GM18951 (cell line): ENCODE measurements at regions not wholly inside any gene's neighbourhood (a gene's known extent, or its start where the extent isn't known, plus 50 kb on each side); places are given as distances from the start of the nearest gene placed in this dataset.
"Not testable (repeated sequence)": the region's sequence is repeated elsewhere in the genome, so short reads cannot be mapped to it uniquely, and the experiment has no call there.

Source experiments
- POLR2A ChIP-seq: IDR thresholded peaks from 4 replicates; pipeline ENCODE4 v1.6.1; 2011; ENCODE audit warnings: mild to moderate bottlenecking; ENCODE audit not compliant: insufficient read length, insufficient read depth; ENCODE audit errors: extremely low read depth
- in situ Hi-C: fragments of 300-500 bp; cut with MboI; formaldehyde crosslinking; loops from one replicate; pipeline ENCODE4 v1.12.0; 2022; ENCODE audit warnings: low sequenced_read_pairs, mixed read lengths, inconsistent platforms; ENCODE audit not compliant: unreplicated experiment

GRCh38 chr1:148294116-148294807 is 142.2 kb upstream of the NBPF11 start:
- in situ Hi-C loops, result no loop called here
- no peak for TF ChIP-seq POLR2A

- in situ Hi-C loops, result no loop called here
These were observed 141.6 kb upstream of the NBPF11 start for GRCh38 chr1:148293651-148294050.

GRCh38 chr1:148292915-148293314 is 140.8 kb upstream of the NBPF11 start:
- TF ChIP-seq POLR2A, result no peak
- in situ Hi-C loops, result no loop called here

More at GRCh38 chr1:148293651-148294050, 141.6 kb upstream of the NBPF11 start:
- TF ChIP-seq POLR2A, result no peak

DNA sequence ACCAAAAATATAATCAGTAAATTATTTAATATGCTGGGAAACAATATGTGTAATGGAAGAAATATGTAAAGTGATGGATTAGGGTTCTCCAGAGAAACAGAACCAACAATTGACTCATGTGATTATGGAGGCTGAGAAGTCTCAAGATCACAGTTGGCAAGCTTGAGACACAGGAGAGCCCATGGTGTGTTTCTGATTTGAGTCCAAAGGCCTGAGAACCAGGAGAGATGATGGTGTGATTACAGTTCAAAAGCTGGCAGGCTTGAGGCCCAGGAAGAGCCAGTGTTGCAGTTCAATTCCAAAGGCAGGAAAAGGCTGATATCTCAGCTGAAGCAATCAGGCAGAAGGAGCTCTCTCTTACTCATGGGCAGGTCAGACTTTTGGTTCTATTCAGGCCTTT is 138.8 kb upstream of the NBPF11 start:
- no peak for TF ChIP-seq POLR2A
- in situ Hi-C loops, result no loop called here

DNA sequence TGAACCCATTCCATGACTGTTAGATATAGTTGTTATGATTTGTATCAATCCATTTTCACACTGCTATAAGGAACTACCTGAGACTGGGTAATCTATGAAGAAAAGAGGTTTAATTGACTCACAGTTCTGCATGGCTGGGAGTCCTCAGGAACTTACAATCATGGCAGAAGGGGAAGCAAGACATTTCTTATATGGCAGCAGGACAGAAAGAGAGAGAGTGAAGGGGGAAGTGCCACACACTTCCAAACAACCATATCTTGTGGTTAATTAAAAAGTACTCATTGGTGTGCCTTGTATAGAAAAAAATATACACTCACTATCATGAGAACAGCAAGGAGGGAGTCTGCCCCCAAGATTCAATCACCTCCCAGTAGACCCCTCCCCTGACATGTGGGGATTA is 137.6 kb upstream of the NBPF11 start:
- no peak for TF ChIP-seq POLR2A
- in situ Hi-C loops, result no loop called here

GRCh38 chr1:148285946-148286345 is 133.9 kb upstream of the NBPF11 start:
- in situ Hi-C loops, result not testable (repeated sequence)

GRCh38 chr1:148280831-148281572 is 128.9 kb upstream of the NBPF11 start:
- in situ Hi-C loops, result not testable (repeated sequence)

GRCh38 chr1:148279002-148279542 is 127.0 kb upstream of the NBPF11 start:
- in situ Hi-C loops, result not testable (repeated sequence)

GRCh38 chr1:148277865-148278279 is 125.8 kb upstream of the NBPF11 start:
- in situ Hi-C loops, result not testable (repeated sequence)

GRCh38 chr1:148267066-148267465 is 115.0 kb upstream of the NBPF11 start:
- in situ Hi-C loops, result loop anchor here (25.0 kb wide), 2 partner anchors 105 to 1780 kb away; partner anchors contain the start of gene NBPF11

GRCh38 chr1:148264374-148265276 is 112.5 kb upstream of the NBPF11 start:
- in situ Hi-C loops, result loop anchor here (25.0 kb wide), 2 partner anchors 102 to 1777 kb away; partner anchors contain the start of gene NBPF11
- no peak for TF ChIP-seq POLR2A

DNA sequence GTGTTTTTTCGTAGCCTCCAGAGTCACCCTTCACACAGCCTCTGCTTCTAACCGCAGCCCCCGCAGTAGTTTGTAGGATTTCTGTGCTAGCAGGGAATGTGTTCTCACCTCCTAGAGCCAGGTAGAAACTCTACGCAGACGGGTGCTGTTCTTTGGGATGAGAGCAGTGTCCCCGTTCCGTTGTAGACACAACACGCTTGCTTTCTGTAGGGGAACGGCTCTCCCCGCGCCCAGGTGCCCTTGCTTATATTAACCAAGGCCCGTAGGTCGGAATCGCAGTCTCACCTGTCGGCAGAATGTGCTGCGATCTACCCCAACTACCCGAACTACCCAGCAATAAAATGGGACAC is 111.8 kb upstream of the NBPF11 start:
- TF ChIP-seq POLR2A, result no peak
- in situ Hi-C loops, result loop anchor here (25.0 kb wide), 2 partner anchors 102 to 1777 kb away; partner anchors contain the start of gene NBPF11

DNA sequence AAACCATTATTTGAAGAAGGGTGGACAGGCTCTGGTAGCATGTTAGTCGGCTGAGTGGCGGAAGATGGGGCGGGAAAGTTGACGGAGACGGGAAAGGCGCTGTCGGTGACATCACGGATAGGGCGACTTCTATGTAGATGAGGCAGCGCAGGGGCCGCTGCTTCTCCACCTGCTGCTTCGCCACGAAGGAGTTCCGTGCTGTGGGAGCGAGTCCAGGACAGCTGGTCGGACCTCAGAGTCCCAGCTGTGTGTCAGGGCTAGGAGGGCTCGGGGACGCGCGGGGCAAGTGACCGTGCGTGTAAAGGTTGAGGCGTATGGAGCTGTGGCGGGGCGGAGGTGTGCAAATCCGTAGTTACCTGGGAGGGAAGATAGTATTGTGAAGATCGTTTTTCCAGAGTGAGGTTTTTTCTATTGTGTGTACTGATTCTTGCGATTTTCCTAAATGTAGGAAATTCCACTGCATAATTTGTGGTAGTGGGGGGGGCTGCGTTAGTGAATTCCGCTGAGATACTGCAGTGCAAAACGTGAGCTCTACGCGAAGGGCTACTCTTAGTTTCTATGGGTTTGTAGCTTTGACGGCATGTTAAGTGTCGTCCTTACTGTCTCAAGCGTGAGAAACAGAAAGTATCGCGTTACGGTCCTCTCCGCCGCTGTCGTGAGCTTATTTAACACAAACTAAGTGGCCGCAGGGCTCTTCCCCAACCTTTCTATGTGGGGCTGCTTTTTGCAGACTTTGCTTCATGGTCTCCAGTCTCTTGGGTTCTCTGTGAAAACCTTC is 111.2 kb upstream of the NBPF11 start:
- in situ Hi-C loops, result loop anchor here (25.0 kb wide), 2 partner anchors 101 to 1776 kb away; partner anchors contain the start of gene NBPF11
- TF ChIP-seq POLR2A, result peak; percentile 94

- in situ Hi-C loops, result loop anchor here (25.0 kb wide), 2 partner anchors 99 to 1774 kb away; partner anchors contain the start of gene NBPF11
These were observed 109.6 kb upstream of the NBPF11 start for GRCh38 chr1:148261684-148262083.

DNA sequence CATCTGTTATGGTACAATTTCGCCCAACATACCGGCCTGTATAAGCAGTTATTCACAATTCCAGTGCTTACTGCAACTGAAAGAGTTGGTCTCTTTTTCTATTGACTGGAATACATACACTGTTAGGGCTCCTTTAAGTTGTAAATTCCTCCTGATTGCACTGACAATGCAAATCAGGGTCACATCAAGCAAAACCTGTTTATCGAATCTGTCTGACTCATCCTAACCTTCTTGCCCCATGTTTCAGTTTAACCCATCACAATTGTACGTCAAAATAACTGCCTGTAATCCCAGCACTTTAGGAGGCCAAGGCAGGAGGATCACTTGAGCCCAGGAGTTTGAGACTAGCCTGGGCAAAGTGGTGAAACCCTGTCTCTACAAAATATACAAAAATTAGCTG is 105.8 kb upstream of the NBPF11 start:
- in situ Hi-C loops, result loop anchor here (25.0 kb wide), 2 partner anchors 96 to 1771 kb away; partner anchors contain the start of gene NBPF11

GRCh38 chr1:148254611-148255429 is 102.7 kb upstream of the NBPF11 start:
- in situ Hi-C loops, result loop anchor here (25.0 kb wide), 2 partner anchors 93 to 1768 kb away; partner anchors contain the start of gene NBPF11

DNA sequence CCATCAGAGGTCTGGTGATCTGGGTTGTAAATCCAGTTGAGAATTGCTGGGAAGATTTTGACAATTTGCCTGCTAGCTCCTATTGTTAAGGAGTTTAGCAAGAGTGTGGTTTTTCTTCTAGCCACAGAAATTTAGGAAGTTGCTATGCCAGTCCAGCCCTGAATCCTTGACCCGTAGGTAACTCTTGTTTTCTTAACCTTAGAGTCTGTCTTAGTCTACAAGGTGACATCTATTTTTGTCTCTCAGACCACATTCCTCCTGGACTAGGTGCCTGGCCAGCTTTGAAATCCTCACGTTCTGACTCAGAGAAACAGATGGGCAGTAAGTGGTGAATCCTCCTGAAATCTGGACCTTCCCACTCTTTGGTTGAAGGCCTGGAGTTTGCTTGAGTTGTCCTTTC is 101.7 kb upstream of the NBPF11 start:
- in situ Hi-C loops, result loop anchor here (25.0 kb wide), 2 partner anchors 92 to 1767 kb away; partner anchors contain the start of gene NBPF11

DNA sequence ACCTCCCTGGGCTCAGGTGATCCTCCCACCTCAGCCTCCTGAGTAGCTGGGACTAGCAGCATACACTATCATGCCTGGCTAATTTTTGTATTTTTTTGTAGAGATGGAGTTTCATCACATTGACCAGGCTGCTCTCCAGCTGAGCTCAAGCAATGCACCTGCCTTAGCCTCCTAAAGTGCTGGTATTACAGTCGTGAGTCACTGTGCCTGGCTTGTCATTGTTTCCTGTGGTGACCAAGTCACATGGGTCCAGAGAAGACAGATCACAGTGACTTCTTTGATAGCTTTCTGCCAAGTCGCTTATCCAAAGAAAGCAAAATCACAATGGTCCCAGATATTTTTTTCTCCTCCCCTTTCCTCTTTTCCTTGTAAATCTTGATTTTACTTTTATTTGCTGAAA is 96.7 kb upstream of the NBPF11 start:
- in situ Hi-C loops, result not testable (repeated sequence)
